Activated T-helper 17 cell treated with anti-CD3 and anti-CD28 coated beads, Interleukin-2, amount 50 U/mL, for 72 hours (primary cell): ENCODE measurements at regions not wholly inside any gene's neighbourhood (a gene's known extent, or its start where the extent isn't known, plus 50 kb on each side); places are given as distances from the start of the nearest gene placed in this dataset.
"Not testable (repeated sequence)": the region's sequence is repeated elsewhere in the genome, so short reads cannot be mapped to it uniquely, and the experiment has no call there.

Source experiments
- ATAC-seq: fragments of 150-1000 bp; cut with Tn5 transposase; replicated peaks from 2 replicates; pipeline ENCODE4 v1.10.0; 2021; ENCODE audit warnings: mild to moderate bottlenecking, moderate library complexity
- H3K27ac Mint-ChIP-seq: one replicate; pipeline ENCODE4 v1.8.0; 2022; ENCODE audit warnings: mixed read lengths
- H3K27me3 Mint-ChIP-seq: one replicate; pipeline ENCODE4 v1.8.0; 2022; ENCODE audit warnings: mixed read lengths
- H3K36me3 Mint-ChIP-seq: one replicate; pipeline ENCODE4 v1.8.0; 2022; ENCODE audit warnings: low read depth, mild to moderate bottlenecking, mixed read lengths
- H3K4me1 Mint-ChIP-seq: one replicate; pipeline ENCODE4 v1.8.0; 2022; ENCODE audit warnings: mixed read lengths
- H3K4me3 Mint-ChIP-seq: one replicate; pipeline ENCODE4 v1.8.0; 2022; ENCODE audit warnings: mild to moderate bottlenecking, mixed read lengths
- H3K9me3 Mint-ChIP-seq: one replicate; pipeline ENCODE4 v1.8.0; 2022; ENCODE audit warnings: mixed read lengths

DNA sequence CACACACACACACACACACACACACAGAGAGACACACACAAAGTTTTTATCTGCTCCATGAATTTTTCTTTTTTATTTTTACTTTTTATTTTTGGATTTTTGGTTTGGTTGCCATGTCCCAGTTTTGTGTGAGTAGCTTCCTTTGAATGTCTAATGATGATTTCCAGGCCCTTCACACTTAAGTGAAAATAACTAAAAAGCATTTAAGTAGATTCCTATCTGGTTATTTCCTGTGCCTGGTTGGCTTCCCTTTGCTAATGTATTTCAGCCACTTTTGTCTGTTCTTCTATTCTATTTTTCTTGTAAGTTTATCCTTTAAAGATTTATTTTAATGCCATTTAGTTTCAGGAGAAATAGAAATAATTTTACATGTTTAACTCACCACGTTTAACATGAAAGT, 755.4 kb downstream of the SLC6A15 start:
- no peaks in the 10 kb centered on the region for H3K4me1 Mint-ChIP-seq
- H3K27ac Mint-ChIP-seq: no peak overlapping the region
- no peaks in the 10 kb centered on the region for H3K36me3 Mint-ChIP-seq
- H3K4me3 Mint-ChIP-seq: no peak overlapping the region
- no peaks in the 10 kb centered on the region for H3K27me3 Mint-ChIP-seq
- H3K9me3 Mint-ChIP-seq: no peaks in the 10 kb centered on the region
- no peak for ATAC-seq

DNA sequence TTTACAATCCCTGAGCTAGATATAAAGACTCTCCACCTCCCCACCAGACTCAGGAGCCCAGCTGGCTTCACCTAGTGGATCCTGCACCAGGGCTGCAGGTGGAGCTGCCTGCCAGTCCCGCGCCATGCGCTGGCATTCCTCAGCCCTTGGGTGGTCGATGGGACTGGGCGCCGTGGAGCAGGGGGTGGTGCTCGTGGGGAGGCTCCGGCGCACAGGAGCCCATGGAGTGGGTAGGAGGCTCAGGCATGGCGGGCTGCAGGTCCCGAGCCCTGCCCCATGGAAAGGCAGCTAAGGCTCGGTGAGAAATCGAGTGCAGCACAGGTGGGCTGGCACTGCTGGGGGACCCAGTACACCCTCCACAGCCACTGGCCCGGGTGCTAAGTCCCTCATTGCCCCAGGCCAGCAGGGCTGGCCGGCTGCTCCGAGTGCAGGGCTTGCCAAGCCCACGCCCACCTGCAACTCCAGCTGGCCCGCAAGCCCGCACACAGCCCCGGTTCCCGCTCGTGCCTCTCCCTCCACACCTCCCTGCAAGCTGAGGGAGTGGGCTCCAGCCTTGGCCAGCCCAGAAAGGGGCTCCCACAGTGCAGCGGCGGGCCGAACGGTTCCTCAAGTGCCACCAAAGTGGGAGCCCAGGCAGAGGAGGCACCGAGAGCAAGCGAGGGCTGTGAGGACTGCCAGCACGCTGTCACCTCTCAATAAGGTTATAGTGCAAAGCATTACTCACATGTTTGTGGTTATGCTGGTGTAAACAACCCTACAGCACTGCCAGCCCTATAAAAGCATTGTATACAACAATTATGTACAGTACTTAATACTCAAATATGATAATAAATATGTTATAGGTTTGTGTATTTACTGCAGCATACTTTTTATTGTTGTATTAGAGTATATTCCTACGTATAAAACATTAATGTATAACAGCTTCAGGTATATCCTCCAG, 757.3 kb downstream of the SLC6A15 start:
- H3K9me3 Mint-ChIP-seq, H3K27ac Mint-ChIP-seq, H3K4me3 Mint-ChIP-seq, H3K27me3 Mint-ChIP-seq, H3K4me1 Mint-ChIP-seq, ATAC-seq, H3K36me3 Mint-ChIP-seq: not testable (repeated sequence)

DNA sequence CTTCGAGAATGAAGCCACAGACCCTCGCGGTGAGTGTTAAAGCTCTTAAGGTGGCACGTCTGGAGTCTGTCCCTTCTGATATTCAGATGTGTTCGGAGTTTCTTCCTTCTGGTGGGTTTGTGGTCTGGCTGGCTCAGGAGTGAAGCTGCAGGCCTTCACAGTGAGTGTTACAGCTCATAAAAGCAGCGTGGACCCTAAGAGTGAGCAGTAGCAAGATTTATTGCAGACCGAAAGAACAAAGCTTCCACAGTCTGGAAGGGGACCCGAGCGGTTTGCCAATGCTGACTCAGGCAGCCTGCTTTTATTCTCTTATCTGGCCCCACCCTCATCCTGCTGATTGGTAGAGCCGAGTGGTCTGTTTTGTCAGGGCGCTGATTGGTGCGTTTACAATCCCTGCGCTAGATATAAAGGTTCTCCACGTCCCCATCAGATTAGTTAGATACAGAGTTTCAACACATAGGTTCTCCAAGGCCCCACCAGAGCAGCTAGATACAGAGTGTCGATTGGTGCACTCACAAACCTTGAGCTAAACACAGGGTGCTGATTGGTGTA, 758.1 kb downstream of the SLC6A15 start:
- H3K27me3 Mint-ChIP-seq, H3K4me3 Mint-ChIP-seq, ATAC-seq, H3K36me3 Mint-ChIP-seq, H3K9me3 Mint-ChIP-seq, H3K27ac Mint-ChIP-seq, H3K4me1 Mint-ChIP-seq: not testable (repeated sequence)

DNA sequence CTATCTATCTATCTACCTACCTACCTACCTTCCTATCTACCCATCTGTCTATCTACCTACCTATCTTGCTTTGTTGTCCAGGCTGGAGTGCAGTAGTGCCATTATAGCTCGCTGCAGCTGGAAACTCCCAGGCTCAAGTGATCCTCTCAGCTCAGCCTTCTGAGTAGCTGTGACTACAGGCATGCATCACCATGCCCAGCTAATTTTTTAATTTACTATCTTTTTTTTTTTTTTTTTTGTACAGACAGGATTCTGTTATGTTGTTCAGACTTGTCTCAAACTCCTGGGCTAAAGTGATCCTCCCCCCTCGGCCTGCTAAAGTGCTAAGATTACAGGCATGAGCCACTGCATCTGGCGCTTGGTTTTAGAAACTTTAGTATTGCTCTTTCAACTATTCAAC, 762.4 kb downstream of the SLC6A15 start:
- Mint-ChIP-seq H3K9me3 (peaks cover 9% of the 10 kb centered on the region), H3K27me3 (no peaks in the 10 kb centered on the region), H3K36me3 (no peaks in the 10 kb centered on the region), H3K4me3 (no peak overlapping the region), H3K27ac (no peak overlapping the region), H3K4me1 (no peaks in the 10 kb centered on the region)
- ATAC-seq: no peak

DNA sequence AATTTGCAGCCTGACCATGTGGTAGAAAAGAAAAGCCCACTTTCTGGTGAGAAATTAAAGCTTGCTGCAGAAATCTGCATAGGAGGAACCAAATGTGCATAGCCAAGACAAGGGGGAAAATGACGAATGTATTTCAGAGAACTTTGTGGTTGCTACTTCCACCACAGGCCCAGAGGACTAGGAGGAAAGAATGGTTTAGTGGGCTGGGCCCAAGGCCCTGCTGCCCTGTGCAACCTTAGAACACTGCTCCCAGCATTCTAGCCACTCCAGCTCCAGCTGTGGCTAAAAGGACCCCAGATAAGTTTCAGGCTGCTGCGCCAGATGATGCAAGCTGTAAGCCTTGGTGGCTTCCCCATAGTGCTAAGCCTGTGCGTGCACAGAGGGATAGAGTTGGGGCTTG, 764.3 kb downstream of the SLC6A15 start:
- H3K9me3 Mint-ChIP-seq: peaks cover 9% of the 10 kb centered on the region
- H3K36me3 Mint-ChIP-seq: no peaks in the 10 kb centered on the region
- H3K27me3 Mint-ChIP-seq: no peaks in the 10 kb centered on the region
- H3K4me1 Mint-ChIP-seq: no peaks in the 10 kb centered on the region
- no peak for ATAC-seq
- no peak overlapping the region for H3K4me3 Mint-ChIP-seq
- H3K27ac Mint-ChIP-seq: no peak overlapping the region

DNA sequence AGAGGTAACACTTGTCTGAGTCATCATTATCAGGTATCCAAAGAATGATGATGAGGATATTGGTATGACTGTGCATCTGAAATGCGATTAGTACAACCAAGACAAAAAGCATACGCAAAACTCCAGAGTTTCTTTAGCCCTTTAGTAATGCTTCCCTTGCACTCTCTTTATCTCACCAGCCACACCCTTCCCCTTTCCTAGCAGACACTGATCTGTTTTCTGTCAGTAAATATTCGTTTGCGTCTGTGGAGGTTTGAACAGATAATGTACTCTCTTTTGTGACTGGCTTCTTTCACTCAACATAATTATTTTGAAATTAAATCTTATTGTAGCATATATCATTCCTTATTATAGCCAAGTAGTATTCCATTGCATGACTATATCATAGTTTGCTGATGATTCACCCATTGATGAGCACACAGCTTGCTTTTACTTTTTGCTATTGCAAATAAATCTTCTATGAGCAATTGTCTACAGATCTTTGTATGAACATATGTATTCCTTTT, 775.7 kb downstream of the SLC6A15 start:
- Mint-ChIP-seq H3K36me3 (no peaks in the 10 kb centered on the region), H3K27ac (no peak overlapping the region), H3K4me3 (no peak overlapping the region), H3K27me3 (no peaks in the 10 kb centered on the region), H3K9me3 (peaks cover 7% of the 10 kb centered on the region), H3K4me1 (no peaks in the 10 kb centered on the region)
- ATAC-seq: no peak

DNA sequence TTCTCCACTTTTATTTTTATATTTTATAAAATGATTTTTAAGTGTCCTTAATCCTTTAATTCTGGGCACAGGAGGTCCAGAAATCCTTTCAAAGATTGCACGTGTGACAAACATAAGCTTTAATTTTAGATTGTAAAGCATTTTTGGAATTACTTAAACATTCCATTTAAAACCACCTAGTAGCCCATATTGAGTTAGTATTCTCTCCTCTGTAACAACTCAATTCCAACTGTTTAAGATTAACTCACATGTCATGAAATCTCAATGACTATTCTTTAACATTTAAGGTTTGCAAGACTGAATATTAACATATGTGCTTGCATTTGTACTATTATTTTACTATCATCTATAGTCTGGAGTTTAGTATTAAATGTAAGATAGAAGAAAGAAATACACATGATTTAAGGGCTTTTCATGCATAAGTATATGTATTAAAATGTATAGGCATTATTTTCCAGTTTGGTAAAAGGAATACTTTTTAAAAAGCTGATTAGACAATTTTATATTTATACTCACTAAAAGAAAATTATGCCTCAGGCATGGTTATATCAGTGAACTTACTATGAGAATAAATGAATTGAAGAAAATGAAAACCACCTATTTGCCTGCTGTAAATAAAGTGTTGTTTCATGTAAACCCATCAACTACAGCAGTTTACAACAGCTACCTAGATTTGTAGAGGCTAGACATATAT, 776.9 kb downstream of the SLC6A15 start:
- H3K9me3 Mint-ChIP-seq: no peaks in the 10 kb centered on the region
- ATAC-seq: no peak
- H3K36me3 Mint-ChIP-seq: no peaks in the 10 kb centered on the region
- H3K4me3 Mint-ChIP-seq: no peak overlapping the region
- no peak overlapping the region for H3K27ac Mint-ChIP-seq
- no peaks in the 10 kb centered on the region for H3K27me3 Mint-ChIP-seq
- no peaks in the 10 kb centered on the region for H3K4me1 Mint-ChIP-seq

DNA sequence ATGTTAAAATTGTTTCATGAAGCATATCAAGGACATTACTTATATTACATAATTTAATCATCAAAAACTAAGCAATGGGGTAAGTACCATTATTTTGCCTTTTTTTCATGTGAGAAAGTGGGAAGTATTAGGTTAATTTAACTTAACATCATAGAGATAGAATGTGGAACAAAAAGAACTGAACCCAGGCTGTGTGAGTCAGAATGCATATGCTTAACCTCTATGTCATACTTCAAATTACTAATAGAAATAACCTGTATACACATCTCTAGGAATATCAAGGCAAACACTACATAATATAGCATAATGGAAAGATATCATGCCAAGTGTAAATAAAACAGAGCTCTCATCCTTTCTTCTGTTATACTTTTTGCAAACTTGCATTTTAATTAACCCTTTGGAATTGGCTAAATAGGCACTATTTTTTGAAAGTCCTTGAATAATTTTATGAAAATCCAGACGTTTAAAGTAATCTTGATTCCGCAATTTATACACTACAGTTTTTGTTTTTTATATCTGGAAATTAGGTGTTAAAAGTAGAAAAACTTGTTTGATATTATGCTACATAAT, 777.7 kb downstream of the SLC6A15 start:
- Mint-ChIP-seq H3K27ac (no peak overlapping the region), H3K27me3 (no peaks in the 10 kb centered on the region), H3K36me3 (no peaks in the 10 kb centered on the region), H3K4me3 (no peak overlapping the region), H3K4me1 (no peaks in the 10 kb centered on the region), H3K9me3 (no peaks in the 10 kb centered on the region)
- no peak for ATAC-seq

DNA sequence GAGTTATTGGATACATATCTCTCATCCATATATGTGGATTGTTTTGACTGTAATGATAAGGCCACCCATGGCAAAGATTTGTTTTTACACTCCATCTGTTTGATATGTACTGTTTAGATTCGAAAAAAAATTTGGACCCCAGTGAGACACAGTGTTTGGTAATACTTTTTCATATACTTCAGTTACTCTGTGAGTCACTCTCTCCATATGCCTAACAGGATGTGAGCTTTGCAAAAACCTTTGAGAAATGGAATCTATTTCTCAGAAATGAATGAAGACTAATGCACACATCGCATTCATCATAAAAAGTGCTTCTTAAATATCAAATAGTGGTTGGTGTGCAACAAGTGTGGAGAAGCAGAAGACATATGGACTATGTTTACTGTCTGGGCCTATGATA, 781.5 kb downstream of the SLC6A15 start:
- H3K9me3 Mint-ChIP-seq: no peaks in the 10 kb centered on the region
- ATAC-seq: no peak
- no peak overlapping the region for H3K4me3 Mint-ChIP-seq
- no peaks in the 10 kb centered on the region for H3K4me1 Mint-ChIP-seq
- no peaks in the 10 kb centered on the region for H3K36me3 Mint-ChIP-seq
- no peaks in the 10 kb centered on the region for H3K27me3 Mint-ChIP-seq
- no peak overlapping the region for H3K27ac Mint-ChIP-seq

DNA sequence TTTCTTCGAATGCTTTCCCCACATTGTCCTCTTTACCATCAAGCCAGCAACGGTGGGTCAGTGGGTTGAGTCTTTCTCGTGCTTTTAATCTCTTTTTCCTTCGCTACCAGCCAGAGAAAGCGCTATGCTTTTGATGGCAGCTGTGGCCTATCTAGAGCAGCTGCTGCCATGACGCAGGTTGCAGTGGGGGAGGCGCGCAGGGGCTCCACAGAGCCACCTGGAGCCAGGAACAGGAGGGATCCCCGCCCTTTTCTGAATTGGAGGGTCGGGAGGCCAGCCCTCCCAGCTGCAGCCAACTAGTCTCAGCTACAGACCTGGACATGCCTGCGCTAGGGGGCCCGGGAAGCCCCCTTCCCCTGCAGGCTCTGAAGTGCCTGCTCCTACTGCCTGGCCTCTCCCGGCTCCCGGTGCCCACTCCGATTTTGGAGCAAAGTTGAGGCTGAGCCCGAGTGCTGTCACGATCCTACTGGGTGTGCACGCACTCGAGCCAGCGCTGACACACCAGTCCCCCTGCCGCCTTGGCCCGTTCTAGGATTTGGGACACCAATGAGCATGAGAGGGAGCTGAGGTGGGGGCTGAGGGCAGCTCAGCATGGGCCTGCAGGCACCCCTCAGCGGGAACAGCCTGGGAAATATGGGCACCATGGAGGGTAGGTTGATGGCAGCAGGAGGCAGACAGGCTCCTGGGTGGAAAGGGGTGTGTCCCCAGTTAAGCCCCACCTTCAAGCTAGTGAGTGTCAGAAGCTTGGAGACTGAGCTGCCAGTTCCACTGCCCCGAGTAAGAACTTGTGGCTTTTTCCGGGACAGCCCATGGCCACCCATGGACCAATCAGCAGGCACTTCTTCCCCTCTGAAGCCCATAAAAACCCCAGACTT, 784.2 kb downstream of the SLC6A15 start:
- Mint-ChIP-seq H3K9me3 (no peaks in the 10 kb centered on the region), H3K27me3 (no peaks in the 10 kb centered on the region), H3K27ac (no peak overlapping the region), H3K4me1 (no peaks in the 10 kb centered on the region), H3K4me3 (no peak overlapping the region), H3K36me3 (no peaks in the 10 kb centered on the region)
- ATAC-seq: no peak

DNA sequence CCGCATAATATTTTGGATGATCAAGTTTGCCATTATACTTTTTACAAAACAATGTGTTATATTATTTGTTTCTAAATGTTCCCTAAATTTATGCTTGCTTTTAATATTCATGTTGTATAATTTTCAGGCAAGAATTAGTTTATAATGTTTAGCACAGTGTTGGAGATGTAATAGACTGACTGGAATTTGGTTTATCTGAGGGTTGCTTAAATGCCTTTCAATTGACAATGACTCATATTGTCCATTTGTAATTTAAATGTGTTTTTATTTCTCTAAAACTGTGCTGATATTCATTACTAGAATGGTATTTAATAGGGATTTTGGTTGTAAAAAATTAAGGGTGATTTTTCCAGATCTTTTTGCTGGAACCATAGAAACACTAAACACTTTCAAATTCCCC, 788.4 kb downstream of the SLC6A15 start:
- H3K36me3 Mint-ChIP-seq: no peaks in the 10 kb centered on the region
- no peaks in the 10 kb centered on the region for H3K27me3 Mint-ChIP-seq
- H3K27ac Mint-ChIP-seq: no peak overlapping the region
- H3K4me3 Mint-ChIP-seq: no peak overlapping the region
- no peak for ATAC-seq
- peaks cover 4% of the 10 kb centered on the region for H3K9me3 Mint-ChIP-seq
- no peaks in the 10 kb centered on the region for H3K4me1 Mint-ChIP-seq

DNA sequence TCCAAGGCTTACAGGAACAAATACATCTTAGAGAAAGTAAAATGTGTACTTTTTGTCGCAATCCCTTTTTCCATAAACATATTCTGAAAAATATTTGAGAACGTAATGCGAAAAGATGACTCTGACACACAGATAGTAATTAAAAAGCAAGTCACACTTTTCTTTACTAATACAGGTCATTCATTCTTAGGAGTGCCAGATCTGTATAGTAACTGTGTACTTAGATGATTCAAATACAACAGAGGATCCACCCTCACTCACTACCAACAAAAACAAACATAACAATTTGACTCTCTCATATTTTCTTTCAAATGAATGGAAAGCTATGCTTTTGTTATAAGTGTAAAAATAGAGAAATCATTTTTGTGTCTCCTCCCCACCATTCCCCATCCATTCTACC, 795.4 kb downstream of the SLC6A15 start:
- H3K4me1 Mint-ChIP-seq: no peaks in the 10 kb centered on the region
- H3K9me3 Mint-ChIP-seq: peaks cover 6% of the 10 kb centered on the region
- no peak overlapping the region for H3K27ac Mint-ChIP-seq
- H3K36me3 Mint-ChIP-seq: no peaks in the 10 kb centered on the region
- H3K4me3 Mint-ChIP-seq: no peak overlapping the region
- ATAC-seq: no peak
- no peaks in the 10 kb centered on the region for H3K27me3 Mint-ChIP-seq

DNA sequence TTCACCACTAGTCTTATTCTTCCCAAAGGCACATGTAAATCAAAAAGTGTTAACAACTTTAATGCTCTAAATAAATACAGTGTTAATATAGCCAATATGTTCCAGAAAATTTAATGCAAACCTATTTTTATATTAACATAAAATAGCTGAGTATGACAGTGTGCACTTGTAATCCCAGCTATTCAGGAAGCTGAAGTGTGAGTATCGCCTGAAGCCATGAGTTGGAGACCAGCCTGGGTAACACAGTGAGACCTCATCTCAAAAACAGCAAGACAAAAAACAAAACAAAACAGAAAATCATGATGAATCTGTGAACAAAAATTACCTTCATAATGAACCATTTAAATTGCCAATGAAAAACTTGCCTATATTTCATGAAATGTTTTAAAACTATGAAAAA, 798.9 kb downstream of the SLC6A15 start:
- Mint-ChIP-seq H3K4me3 (no peak overlapping the region), H3K4me1 (no peaks in the 10 kb centered on the region), H3K27me3 (no peaks in the 10 kb centered on the region), H3K9me3 (peaks cover 15% of the 10 kb centered on the region), H3K36me3 (no peaks in the 10 kb centered on the region), H3K27ac (no peak overlapping the region)
- ATAC-seq: no peak

DNA sequence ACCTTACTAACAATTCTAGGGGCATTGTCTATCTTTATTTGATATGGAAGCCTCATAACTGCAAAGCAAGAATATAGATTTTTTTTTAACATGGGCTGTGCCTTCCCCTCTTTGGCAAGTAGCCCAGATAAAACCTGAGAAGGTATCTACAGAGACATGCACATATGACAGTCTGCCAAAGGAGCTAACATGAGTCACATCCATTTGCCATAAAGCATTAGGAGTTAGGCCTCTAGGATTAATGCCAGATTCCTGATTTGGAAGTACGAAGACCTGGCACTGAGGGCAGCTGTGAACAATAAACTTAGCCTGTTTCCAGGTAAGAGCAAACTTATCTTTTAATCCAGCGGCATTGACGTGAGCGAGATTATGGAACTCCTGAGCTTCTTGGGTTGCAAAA, 808.7 kb downstream of the SLC6A15 start:
- H3K36me3 Mint-ChIP-seq, H3K4me1 Mint-ChIP-seq, H3K4me3 Mint-ChIP-seq, H3K27me3 Mint-ChIP-seq, H3K27ac Mint-ChIP-seq, ATAC-seq: not testable (repeated sequence)
- peaks cover 40% of the 10 kb centered on the region for H3K9me3 Mint-ChIP-seq
